SK-N-SH (cell line): ENCODE measurements at regions not wholly inside any gene's neighbourhood (a gene's known extent, or its start where the extent isn't known, plus 50 kb on each side); places are given as distances from the start of the nearest gene placed in this dataset.
"Not testable (repeated sequence)": the region's sequence is repeated elsewhere in the genome, so short reads cannot be mapped to it uniquely, and the experiment has no call there.

Experiments used
- CTCF ChIP-seq: fragments of 200-600 bp; sonication (generic); IDR thresholded peaks from 2 replicates; pipeline ENCODE4 v1.6.1; 2017; ENCODE audit warnings: antibody characterized with exemption, mild to moderate bottlenecking, moderate library complexity
- EZH2phosphoT487 ChIP-seq: fragments of 200-600 bp; sonication (generic); IDR thresholded peaks from 2 replicates; pipeline ENCODE4 v1.6.1; 2017; ENCODE audit warnings: low read depth, mixed run types, mild to moderate bottlenecking, antibody characterized with exemption, moderate library complexity, borderline replicate concordance
- FOXJ3 ChIP-seq: sonication (generic); formaldehyde crosslinking; IDR thresholded peaks from 2 replicates; pipeline ENCODE4 v1.5.1; 2020; ENCODE audit warnings: mild to moderate bottlenecking, missing genetic modification reagents
- FOXM1 ChIP-seq: IDR thresholded peaks from 2 replicates; pipeline ENCODE4 v1.4.0; 2012; ENCODE audit warnings: low read depth, mild to moderate bottlenecking
- GABPA ChIP-seq: IDR thresholded peaks from 2 replicates; pipeline ENCODE4 v1.4.0; 2012; ENCODE audit warnings: low read depth, mild to moderate bottlenecking
- MAX ChIP-seq: IDR thresholded peaks from 2 replicates; pipeline ENCODE4 v1.4.0; 2012; ENCODE audit warnings: low read depth
- MXI1 ChIP-seq: IDR thresholded peaks from 2 replicates; pipeline ENCODE4 v1.6.1; 2012; ENCODE audit warnings: mild to moderate bottlenecking, low read depth, low read length, improper control_type of control experiment
- NFIC ChIP-seq: IDR thresholded peaks from 2 replicates; pipeline ENCODE4 v1.4.0; 2012; ENCODE audit warnings: borderline replicate concordance
- PBX3 ChIP-seq: IDR thresholded peaks from 2 replicates; pipeline ENCODE4; 2012
- POLR2AphosphoS5 ChIP-seq: IDR thresholded peaks from 2 replicates; pipeline ENCODE4 v1.6.1; 2012; ENCODE audit warnings: low read depth, low read length
- RAD21 ChIP-seq: IDR thresholded peaks from 2 replicates; pipeline ENCODE4 v1.6.1; 2012; ENCODE audit warnings: mild to moderate bottlenecking, low read length
- RCOR1 ChIP-seq: fragments of 150-350 bp; IDR thresholded peaks from 2 replicates; pipeline ENCODE4 v1.6.1; 2017; ENCODE audit warnings: antibody characterized with exemption, low read length
- RFX5 ChIP-seq: IDR thresholded peaks from 2 replicates; pipeline ENCODE4 v1.6.1; 2012; ENCODE audit warnings: mild to moderate bottlenecking, improper control_type of control experiment, low read length
- TF ChIP-seq, protein P1 (sequence below): IDR thresholded peaks from 2 replicates; pipeline ENCODE4 v1.6.1; 2012; ENCODE audit warnings: mild to moderate bottlenecking, low read depth, low read length, moderate library complexity

- TF ChIP-seq CTCF; POLR2AphosphoS5; FOXJ3 (CRISPR knock-in tag); RFX5; MAX; EZH2phosphoT487; GABPA; FOXM1; RCOR1; PBX3; MXI1; RAD21; NFIC: not testable (repeated sequence)
- TF ChIP-seq, protein P1, sequence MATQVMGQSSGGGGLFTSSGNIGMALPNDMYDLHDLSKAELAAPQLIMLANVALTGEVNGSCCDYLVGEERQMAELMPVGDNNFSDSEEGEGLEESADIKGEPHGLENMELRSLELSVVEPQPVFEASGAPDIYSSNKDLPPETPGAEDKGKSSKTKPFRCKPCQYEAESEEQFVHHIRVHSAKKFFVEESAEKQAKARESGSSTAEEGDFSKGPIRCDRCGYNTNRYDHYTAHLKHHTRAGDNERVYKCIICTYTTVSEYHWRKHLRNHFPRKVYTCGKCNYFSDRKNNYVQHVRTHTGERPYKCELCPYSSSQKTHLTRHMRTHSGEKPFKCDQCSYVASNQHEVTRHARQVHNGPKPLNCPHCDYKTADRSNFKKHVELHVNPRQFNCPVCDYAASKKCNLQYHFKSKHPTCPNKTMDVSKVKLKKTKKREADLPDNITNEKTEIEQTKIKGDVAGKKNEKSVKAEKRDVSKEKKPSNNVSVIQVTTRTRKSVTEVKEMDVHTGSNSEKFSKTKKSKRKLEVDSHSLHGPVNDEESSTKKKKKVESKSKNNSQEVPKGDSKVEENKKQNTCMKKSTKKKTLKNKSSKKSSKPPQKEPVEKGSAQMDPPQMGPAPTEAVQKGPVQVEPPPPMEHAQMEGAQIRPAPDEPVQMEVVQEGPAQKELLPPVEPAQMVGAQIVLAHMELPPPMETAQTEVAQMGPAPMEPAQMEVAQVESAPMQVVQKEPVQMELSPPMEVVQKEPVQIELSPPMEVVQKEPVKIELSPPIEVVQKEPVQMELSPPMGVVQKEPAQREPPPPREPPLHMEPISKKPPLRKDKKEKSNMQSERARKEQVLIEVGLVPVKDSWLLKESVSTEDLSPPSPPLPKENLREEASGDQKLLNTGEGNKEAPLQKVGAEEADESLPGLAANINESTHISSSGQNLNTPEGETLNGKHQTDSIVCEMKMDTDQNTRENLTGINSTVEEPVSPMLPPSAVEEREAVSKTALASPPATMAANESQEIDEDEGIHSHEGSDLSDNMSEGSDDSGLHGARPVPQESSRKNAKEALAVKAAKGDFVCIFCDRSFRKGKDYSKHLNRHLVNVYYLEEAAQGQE, result not testable (repeated sequence)
Measured at GRCh38 chrX:98300536-98300935, 1416.8 kb downstream of the RPA4 start.
